ENCODE measurements at regions not wholly inside any gene's neighbourhood (a gene's known extent, or its start where the extent isn't known, plus 50 kb on each side); places are given as distances from the start of the nearest gene placed in this dataset.
"Not testable (repeated sequence)": the region's sequence is repeated elsewhere in the genome, so short reads cannot be mapped to it uniquely, and the experiment has no call there.

GRCh38 chrX:144494074-144494473 lies 610.2 kb downstream of the UBE2NL start:
- DNase-seq: no peak

GRCh38 chrX:144531877-144532276 lies 648.0 kb downstream of the UBE2NL start:
- DNase-seq: no peak

GRCh38 chrX:144566592-144566991 lies 680.7 kb upstream of the SPANXN1 start:
- DNase-seq: no peak

GRCh38 chrX:144586756-144587155 lies 660.5 kb upstream of the SPANXN1 start:
- no peak for DNase-seq

- no peak for DNase-seq
Observed at GRCh38 chrX:144592036-144592435, 655.3 kb upstream of the SPANXN1 start.

- no peak for DNase-seq
Observed at GRCh38 chrX:144601010-144601409, 646.3 kb upstream of the SPANXN1 start.

- no peak for DNase-seq
Observed at GRCh38 chrX:144612076-144612475, 635.2 kb upstream of the SPANXN1 start.

- no peak for DNase-seq
Observed at GRCh38 chrX:144616317-144616716, 631.0 kb upstream of the SPANXN1 start.

GRCh38 chrX:144627947-144628346 lies 619.4 kb upstream of the SPANXN1 start:
- DNase-seq: no peak

GRCh38 chrX:144634451-144634850 lies 612.9 kb upstream of the SPANXN1 start:
- not testable (repeated sequence) for DNase-seq

- DNase-seq: no peak
Observed at GRCh38 chrX:144637731-144638130, 609.6 kb upstream of the SPANXN1 start.

GRCh38 chrX:144648788-144649187 lies 598.5 kb upstream of the SPANXN1 start:
- DNase-seq: no peak

GRCh38 chrX:144681501-144681900 lies 565.8 kb upstream of the SPANXN1 start:
- no peak for DNase-seq

- no peak for DNase-seq
Observed at GRCh38 chrX:144683247-144683646, 564.1 kb upstream of the SPANXN1 start.

- no peak for DNase-seq
Observed at GRCh38 chrX:144709841-144710240, 537.5 kb upstream of the SPANXN1 start.

GRCh38 chrX:144715337-144715736 lies 532.0 kb upstream of the SPANXN1 start:
- DNase-seq: no peak

- no peak for DNase-seq
Observed at GRCh38 chrX:144716187-144716586, 531.1 kb upstream of the SPANXN1 start.

- DNase-seq: no peak
Observed at GRCh38 chrX:144717682-144718081, 529.6 kb upstream of the SPANXN1 start.

GRCh38 chrX:144722307-144722706 lies 525.0 kb upstream of the SPANXN1 start:
- DNase-seq: no peak

GRCh38 chrX:144730471-144730870 lies 516.8 kb upstream of the SPANXN1 start:
- DNase-seq: no peak

- no peak for DNase-seq
Observed at GRCh38 chrX:144732588-144732987, 514.7 kb upstream of the SPANXN1 start.

GRCh38 chrX:144738246-144738645 lies 509.1 kb upstream of the SPANXN1 start:
- no peak for DNase-seq

GRCh38 chrX:144768540-144768939 lies 478.8 kb upstream of the SPANXN1 start:
- no peak for DNase-seq

GRCh38 chrX:144783528-144783927 lies 463.8 kb upstream of the SPANXN1 start:
- DNase-seq: not testable (repeated sequence)

- no peak for DNase-seq
Observed at GRCh38 chrX:144790148-144790547, 457.2 kb upstream of the SPANXN1 start.

GRCh38 chrX:144791298-144791697 lies 456.0 kb upstream of the SPANXN1 start:
- no peak for DNase-seq

Data from NCI-H1417 treated with DMSO at 0.1 percent for 48 hours (cell line).